Stimulated activated CD8-positive, alpha-beta memory T cell treated with anti-CD3 and anti-CD28 coated beads, Interleukin-15, amount 100 ng/mL, for 4 hours (primary cell): ENCODE measurements at regions not wholly inside any gene's neighbourhood (a gene's known extent, or its start where the extent isn't known, plus 50 kb on each side); places are given as distances from the start of the nearest gene placed in this dataset.
"Not testable (repeated sequence)": the region's sequence is repeated elsewhere in the genome, so short reads cannot be mapped to it uniquely, and the experiment has no call there.

Source experiments
- DNase-seq, 2 donors: peaks; one replicate each; pipeline ENCODE4 v3.0.0-alpha.2; 2020; ENCODE audit warnings: low read depth in 2 of 2

DNA sequence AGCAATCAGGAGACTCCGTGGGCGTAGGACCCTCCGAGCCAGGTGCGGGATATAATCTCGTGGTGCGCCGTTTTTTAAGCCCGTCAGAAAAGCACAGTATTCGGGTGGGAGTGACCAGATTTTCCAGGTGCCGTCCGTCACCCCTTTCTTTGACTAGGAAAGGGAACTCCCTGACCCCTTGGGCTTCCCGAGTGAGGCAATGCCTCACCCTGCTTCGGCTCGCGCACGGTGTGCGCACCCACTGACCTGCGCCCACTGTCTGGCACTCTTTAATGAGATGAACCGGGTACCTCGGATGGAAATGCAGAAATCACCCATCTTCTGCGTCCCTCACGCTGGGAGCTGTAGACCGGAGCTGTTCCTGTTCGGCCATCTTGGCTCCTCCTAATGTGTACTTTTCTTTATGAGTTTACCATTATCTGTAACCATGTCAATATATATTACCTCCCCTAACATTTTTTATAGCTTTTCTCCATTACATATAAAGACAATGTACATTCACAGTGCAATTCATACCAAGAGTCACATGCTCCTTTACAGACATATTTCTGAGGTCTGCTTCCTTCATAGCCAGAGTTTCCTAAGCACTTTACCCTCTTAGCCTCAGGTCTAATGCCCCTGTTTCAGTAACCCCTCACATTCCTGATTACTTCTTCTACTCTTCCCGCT is 71.4 kb upstream of the TLE4 start:
- DNase-seq, result not testable (repeated sequence)

DNA sequence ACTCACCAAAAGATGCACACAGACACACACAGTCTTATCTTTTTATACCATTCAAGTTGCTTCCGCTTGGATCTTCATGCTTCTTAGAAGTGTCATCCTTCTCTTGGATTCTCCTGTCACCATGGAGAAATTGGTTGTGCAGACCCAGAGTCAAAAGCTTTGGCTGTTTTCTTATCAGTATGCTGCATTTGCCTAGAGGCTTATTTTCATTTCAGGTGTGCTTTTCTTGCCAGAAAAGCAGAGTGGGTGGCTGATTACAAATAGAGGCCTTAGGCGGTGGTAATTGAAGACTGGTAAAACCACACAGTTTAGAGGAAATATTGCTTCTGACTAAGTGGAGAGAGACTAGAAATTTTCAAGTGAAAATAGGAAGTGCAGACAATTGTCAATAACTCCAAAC is 70.2 kb upstream of the TLE4 start:
- DNase-seq, result no peak

DNA sequence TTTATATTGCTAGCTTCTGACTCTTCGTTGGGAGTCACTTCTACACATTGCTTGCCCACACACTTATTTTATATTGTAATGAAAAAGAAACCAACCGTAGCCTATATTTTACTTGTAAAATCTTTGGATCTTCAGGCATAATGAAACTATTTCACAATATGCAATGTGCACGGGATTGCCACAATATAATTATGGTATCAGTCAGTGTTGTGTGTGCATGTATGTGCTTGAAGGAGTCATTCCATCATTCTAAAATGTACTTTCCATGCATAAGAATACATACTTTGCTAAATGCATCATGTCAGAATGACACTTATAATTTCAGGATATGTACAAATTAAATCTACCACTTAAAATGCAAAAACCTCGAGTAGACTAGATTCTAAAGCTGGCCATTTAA is 64.0 kb upstream of the TLE4 start:
- no peak for DNase-seq

DNA sequence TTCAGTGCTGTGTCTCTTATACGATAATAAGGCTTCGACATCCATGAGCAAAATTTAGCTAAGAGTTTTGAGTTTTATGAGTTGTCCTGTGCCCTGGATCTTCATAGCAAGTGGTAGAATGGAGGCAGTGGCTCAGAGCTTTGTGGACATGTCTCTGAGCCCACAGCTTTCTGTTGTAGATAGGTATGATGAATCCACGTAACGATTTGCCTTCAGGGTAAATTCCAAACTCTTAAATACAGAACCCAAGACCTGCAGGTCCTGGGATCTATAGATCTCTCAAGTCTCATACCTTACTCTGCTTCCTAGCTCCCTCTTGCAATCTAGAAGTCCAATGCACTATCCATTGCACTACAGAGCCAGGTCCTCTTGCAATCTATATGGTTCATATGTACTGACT is 59.5 kb upstream of the TLE4 start:
- DNase-seq, result no peak
